ENCODE measurements at regions not wholly inside any gene's neighbourhood (a gene's known extent, or its start where the extent isn't known, plus 50 kb on each side); places are given as distances from the start of the nearest gene placed in this dataset.

DNA sequence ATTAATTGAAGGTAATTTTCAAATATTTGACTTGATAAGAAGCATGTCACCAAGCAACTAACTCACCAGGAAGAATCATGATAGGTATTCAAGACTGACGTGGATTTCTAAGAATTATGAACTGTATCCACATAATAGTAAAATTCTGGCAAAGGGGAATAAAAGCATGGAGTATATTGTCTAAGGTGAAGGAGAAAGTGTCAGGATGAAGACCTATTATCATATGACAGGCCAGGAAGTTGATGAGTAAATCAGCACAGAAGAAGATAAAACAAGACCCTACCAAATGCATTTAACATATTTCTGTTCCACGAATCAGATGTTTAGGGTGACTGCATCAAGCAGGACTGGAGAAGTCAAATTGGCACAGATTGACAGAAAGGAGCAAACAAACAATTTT, 362.7 kb upstream of the MMS22L start:
- Mint-ChIP-seq H3K4me1 (no peaks in the 10 kb centered on the region), H3K4me3 (no peak overlapping the region), H3K36me3 (no peaks in the 10 kb centered on the region), H3K27ac (no peak overlapping the region), H3K9me3 (peaks cover 0 to 14% (median 1%) of the 10 kb centered on the region in 11 donors), H3K27me3 (no peaks in the 10 kb centered on the region)
- DNase-seq = no peak
- Histone ChIP-seq H3K27me3 (ENCODE audit: control insufficient read depth in 2 of 2, insufficient read depth in 2 of 2, low read length in 2 of 2) (no peaks in the 10 kb centered on the region), H3K9me3 (ENCODE audit: control insufficient read depth in 2 of 3, low read length in 3 of 3) (no peaks in the 10 kb centered on the region), H3K27ac (ENCODE audit: low read depth, low read length) (no peak overlapping the region), H3K36me3 (ENCODE audit: control insufficient read depth in 2 of 3, insufficient read depth in 3 of 3, low read length in 3 of 3) (no peaks in the 10 kb centered on the region), H3K4me1 (ENCODE audit: control insufficient read depth in 2 of 2, insufficient read depth in 2 of 2, low read length in 2 of 2) (no peaks in the 10 kb centered on the region), H3K4me3 (ENCODE audit: low read length) (no peak overlapping the region)
- intact Hi-C loops (cut with micrococcal nuclease) = no loop called here
- ATAC-seq = no peak
- POLR2A ChIA-PET = no interaction called here
- CTCF ChIA-PET = no interaction called here

DNA sequence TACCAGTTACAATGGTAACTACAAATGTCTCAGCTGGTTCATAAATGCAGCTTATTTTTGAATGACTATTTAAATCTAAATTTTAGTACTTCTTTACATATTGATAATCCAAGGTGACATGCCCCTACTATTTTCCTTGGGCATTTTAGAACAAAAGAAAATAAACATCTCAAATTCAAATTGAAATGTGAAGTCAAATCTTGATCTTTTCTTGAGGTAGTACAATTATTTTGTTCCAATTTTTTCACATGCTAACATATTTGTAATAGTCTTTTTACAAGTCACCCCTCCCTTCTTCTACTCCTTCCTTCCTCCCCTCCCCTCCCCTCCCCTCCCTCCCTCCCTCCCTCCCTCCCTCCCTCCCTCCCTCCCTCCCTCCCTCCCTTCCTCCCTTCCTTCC, 370.1 kb upstream of the MMS22L start:
- Histone ChIP-seq H3K4me1 (ENCODE audit: control insufficient read depth in 2 of 2, insufficient read depth in 2 of 2, low read length in 2 of 2) (no peaks in the 10 kb centered on the region), H3K9me3 (ENCODE audit: control insufficient read depth in 2 of 3, low read length in 3 of 3) (no peaks in the 10 kb centered on the region), H3K36me3 (ENCODE audit: control insufficient read depth in 2 of 3, insufficient read depth in 3 of 3, low read length in 3 of 3) (no peaks in the 10 kb centered on the region), H3K27me3 (ENCODE audit: control insufficient read depth in 2 of 2, insufficient read depth in 2 of 2, low read length in 2 of 2) (no peaks in the 10 kb centered on the region), H3K27ac (ENCODE audit: low read depth, low read length) (no peak overlapping the region), H3K4me3 (ENCODE audit: low read length) (no peak overlapping the region)
- CTCF ChIA-PET = no interaction called here
- POLR2A ChIA-PET = no interaction called here
- H3K27me3 Mint-ChIP-seq = no peaks in the 10 kb centered on the region
- no peak overlapping the region for H3K27ac Mint-ChIP-seq
- H3K4me1 Mint-ChIP-seq = no peaks in the 10 kb centered on the region
- peaks cover 0 to 10% (median 1%) of the 10 kb centered on the region in 11 donors for H3K9me3 Mint-ChIP-seq
- ATAC-seq (no peak), DNase-seq (no peak)
- no peak overlapping the region for H3K4me3 Mint-ChIP-seq
- intact Hi-C loops (cut with micrococcal nuclease) = no loop called here
- H3K36me3 Mint-ChIP-seq = no peaks in the 10 kb centered on the region

DNA sequence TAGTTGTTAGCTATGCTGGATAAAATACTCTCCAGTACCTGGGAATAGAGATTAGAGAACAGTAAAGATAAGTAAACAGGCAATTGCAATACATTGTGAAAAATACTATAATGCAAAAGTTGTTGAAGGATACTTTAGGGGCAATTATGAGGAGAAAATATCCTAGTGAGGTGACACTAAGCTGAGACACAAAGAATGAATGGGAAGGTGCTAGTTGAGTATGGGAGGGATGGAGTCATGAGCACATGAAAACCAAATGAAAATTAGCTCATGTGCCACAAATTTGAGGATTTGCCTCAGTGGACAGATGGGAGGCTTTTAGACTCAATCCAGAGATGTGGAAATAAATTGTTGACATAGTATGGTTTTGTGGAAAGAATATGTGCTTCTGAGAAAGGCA, 370.5 kb upstream of the MMS22L start:
- ATAC-seq = no peak

DNA sequence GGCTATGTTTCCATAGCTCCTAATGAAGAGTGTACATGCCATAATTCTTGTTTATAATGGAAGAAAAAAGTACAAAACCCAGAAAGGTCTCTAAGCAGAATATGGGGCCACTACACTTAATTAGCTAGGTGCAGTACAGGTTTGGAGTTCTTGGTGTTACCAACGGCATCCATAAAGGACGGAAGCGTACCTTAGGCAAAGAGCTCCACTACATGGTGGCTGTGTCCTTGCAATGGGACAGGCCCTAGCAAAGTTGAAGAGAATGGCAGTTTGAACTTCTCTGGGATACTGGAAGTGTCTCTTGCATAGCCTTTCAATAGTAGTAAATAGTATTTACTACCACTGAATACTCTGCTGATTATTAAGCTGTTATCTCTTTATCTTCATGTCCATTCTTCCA, 371.7 kb upstream of the MMS22L start:
- no peaks in the 10 kb centered on the region for H3K27me3 ChIP-seq (ENCODE audit: control insufficient read depth in 2 of 2, insufficient read depth in 2 of 2, low read length in 2 of 2)
- intact Hi-C loops (cut with micrococcal nuclease) = no loop called here
- H3K4me1 Mint-ChIP-seq = no peaks in the 10 kb centered on the region
- no peak for ATAC-seq
- H3K4me3 Mint-ChIP-seq = no peak overlapping the region
- H3K36me3 Mint-ChIP-seq = no peaks in the 10 kb centered on the region
- H3K36me3 ChIP-seq (ENCODE audit: control insufficient read depth in 2 of 3, insufficient read depth in 3 of 3, low read length in 3 of 3) = no peaks in the 10 kb centered on the region
- no peaks in the 10 kb centered on the region for H3K27me3 Mint-ChIP-seq
- POLR2A ChIA-PET = no interaction called here
- H3K27ac Mint-ChIP-seq = no peak overlapping the region
- H3K4me3 ChIP-seq (ENCODE audit: low read length) = no peak overlapping the region
- H3K27ac ChIP-seq (ENCODE audit: low read depth, low read length) = no peak overlapping the region
- CTCF ChIA-PET = no interaction called here
- peaks cover 0 to 10% (median 1%) of the 10 kb centered on the region in 11 donors for H3K9me3 Mint-ChIP-seq
- no peaks in the 10 kb centered on the region for H3K9me3 ChIP-seq (ENCODE audit: control insufficient read depth in 2 of 3, low read length in 3 of 3)
- DNase-seq = no peak
- H3K4me1 ChIP-seq (ENCODE audit: control insufficient read depth in 2 of 2, insufficient read depth in 2 of 2, low read length in 2 of 2) = no peaks in the 10 kb centered on the region

More for the DNA sequence above, 370.5 kb upstream of the MMS22L start:
- H3K36me3 ChIP-seq (ENCODE audit: control insufficient read depth in 2 of 3, insufficient read depth in 3 of 3, low read length in 3 of 3) = no peaks in the 10 kb centered on the region
- Mint-ChIP-seq H3K9me3 (peaks cover 0 to 10% (median 1%) of the 10 kb centered on the region in 11 donors), H3K27ac (no peak overlapping the region), H3K4me3 (no peak overlapping the region), H3K4me1 (no peaks in the 10 kb centered on the region), H3K27me3 (no peaks in the 10 kb centered on the region), H3K36me3 (no peaks in the 10 kb centered on the region)
- no peak overlapping the region for H3K4me3 ChIP-seq (ENCODE audit: low read length)
- H3K4me1 ChIP-seq (ENCODE audit: control insufficient read depth in 2 of 2, insufficient read depth in 2 of 2, low read length in 2 of 2) = no peaks in the 10 kb centered on the region
- ChIA-PET CTCF (no interaction called here), POLR2A (no interaction called here)
- H3K9me3 ChIP-seq (ENCODE audit: control insufficient read depth in 2 of 3, low read length in 3 of 3) = no peaks in the 10 kb centered on the region
- intact Hi-C loops (cut with micrococcal nuclease) = no loop called here
- no peaks in the 10 kb centered on the region for H3K27me3 ChIP-seq (ENCODE audit: control insufficient read depth in 2 of 2, insufficient read depth in 2 of 2, low read length in 2 of 2)
- DNase-seq = no peak
- no peak overlapping the region for H3K27ac ChIP-seq (ENCODE audit: low read depth, low read length)

DNA sequence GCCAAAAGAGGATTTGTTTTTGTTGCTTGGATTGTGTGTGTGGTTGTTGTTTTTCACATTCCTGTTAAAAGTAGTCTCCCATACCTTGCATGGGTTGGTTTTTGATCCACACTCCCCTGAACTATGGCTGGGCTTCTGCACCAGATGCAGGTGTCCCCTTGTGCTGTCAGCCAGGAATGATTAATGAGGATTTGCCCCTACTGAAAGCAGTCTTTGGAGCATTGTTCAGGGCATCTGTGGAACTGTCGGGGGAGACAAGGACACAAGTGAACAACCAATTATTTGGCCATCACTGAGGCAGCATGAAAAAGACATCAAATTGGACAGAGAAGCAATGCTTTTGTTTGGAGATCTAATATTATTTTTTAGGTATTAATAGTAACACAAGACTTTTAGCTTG, 373.2 kb upstream of the MMS22L start:
- H3K4me1 ChIP-seq (ENCODE audit: control insufficient read depth in 2 of 2, insufficient read depth in 2 of 2, low read length in 2 of 2) = no peaks in the 10 kb centered on the region
- CTCF ChIA-PET = no interaction called here
- no peaks in the 10 kb centered on the region for H3K9me3 ChIP-seq (ENCODE audit: control insufficient read depth in 2 of 3, low read length in 3 of 3)
- Mint-ChIP-seq H3K27ac (no peak overlapping the region), H3K27me3 (peaks cover 0 to 3% (median 0%) of the 10 kb centered on the region in 5 donors), H3K4me3 (no peak overlapping the region), H3K9me3 (peaks cover 0 to 10% (median 1%) of the 10 kb centered on the region in 11 donors), H3K36me3 (no peaks in the 10 kb centered on the region), H3K4me1 (no peaks in the 10 kb centered on the region)
- no peak overlapping the region for H3K4me3 ChIP-seq (ENCODE audit: low read length)
- DNase-seq (no peak), ATAC-seq (no peak)
- POLR2A ChIA-PET = interaction anchor here (0.6 kb wide), 1 partner anchor 42 kb away, joined by 3 read pairs; no protein-coding TSS in a partner anchor
- H3K27ac ChIP-seq (ENCODE audit: low read depth, low read length) = no peak overlapping the region
- intact Hi-C loops (cut with micrococcal nuclease) = no loop called here
- H3K27me3 ChIP-seq (ENCODE audit: control insufficient read depth in 2 of 2, insufficient read depth in 2 of 2, low read length in 2 of 2) = no peaks in the 10 kb centered on the region
- no peaks in the 10 kb centered on the region for H3K36me3 ChIP-seq (ENCODE audit: control insufficient read depth in 2 of 3, insufficient read depth in 3 of 3, low read length in 3 of 3)

DNA sequence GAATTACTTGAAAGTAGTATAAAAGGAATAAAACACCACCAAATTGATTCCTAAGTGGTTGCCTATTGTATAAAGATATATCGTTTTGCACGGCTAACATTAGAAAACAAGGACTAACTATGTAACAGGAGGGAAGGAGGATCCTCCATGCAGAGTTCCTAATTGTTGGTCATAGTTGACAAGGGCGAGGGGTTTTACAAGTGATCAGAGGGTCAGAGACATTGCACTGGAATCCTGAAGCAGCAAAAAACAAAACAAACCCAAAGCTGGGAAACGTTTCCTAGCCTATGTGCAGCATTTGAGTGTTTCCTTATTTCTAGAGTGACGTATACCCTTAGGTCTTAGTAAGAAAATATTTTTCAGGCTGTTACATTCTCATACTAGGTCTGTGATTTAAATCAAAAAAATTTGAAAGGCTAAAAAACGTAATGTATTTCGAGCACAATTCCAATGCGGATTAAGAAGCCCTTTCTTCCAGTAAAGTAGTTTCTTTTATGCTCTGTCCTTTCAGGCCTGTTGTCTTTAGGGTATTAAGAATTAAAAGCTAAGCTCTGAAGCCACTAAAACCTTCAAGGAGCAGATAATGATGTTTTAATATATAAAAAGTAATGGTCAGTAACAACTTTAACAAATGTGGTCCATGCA, 373.8 kb upstream of the MMS22L start:
- Histone ChIP-seq H3K27me3 (ENCODE audit: control insufficient read depth in 2 of 2, insufficient read depth in 2 of 2, low read length in 2 of 2) (no peaks in the 10 kb centered on the region), H3K4me3 (ENCODE audit: low read length) (no peak overlapping the region), H3K4me1 (ENCODE audit: control insufficient read depth in 2 of 2, insufficient read depth in 2 of 2, low read length in 2 of 2) (no peaks in the 10 kb centered on the region), H3K9me3 (ENCODE audit: control insufficient read depth in 2 of 3, low read length in 3 of 3) (no peaks in the 10 kb centered on the region), H3K27ac (ENCODE audit: low read depth, low read length) (no peak overlapping the region), H3K36me3 (ENCODE audit: control insufficient read depth in 2 of 3, insufficient read depth in 3 of 3, low read length in 3 of 3) (no peaks in the 10 kb centered on the region)
- POLR2A ChIA-PET = no interaction called here
- no peak overlapping the region for H3K4me3 Mint-ChIP-seq
- DNase-seq (no peak), ATAC-seq (no peak)
- peaks cover 0 to 3% (median 0%) of the 10 kb centered on the region in 5 donors for H3K27me3 Mint-ChIP-seq
- no peak overlapping the region for H3K27ac Mint-ChIP-seq
- no peaks in the 10 kb centered on the region for H3K4me1 Mint-ChIP-seq
- intact Hi-C loops (cut with micrococcal nuclease) = no loop called here
- no peaks in the 10 kb centered on the region for H3K36me3 Mint-ChIP-seq
- peaks cover 0 to 14% (median 2%) of the 10 kb centered on the region in 11 donors for H3K9me3 Mint-ChIP-seq
- CTCF ChIA-PET = no interaction called here

DNA sequence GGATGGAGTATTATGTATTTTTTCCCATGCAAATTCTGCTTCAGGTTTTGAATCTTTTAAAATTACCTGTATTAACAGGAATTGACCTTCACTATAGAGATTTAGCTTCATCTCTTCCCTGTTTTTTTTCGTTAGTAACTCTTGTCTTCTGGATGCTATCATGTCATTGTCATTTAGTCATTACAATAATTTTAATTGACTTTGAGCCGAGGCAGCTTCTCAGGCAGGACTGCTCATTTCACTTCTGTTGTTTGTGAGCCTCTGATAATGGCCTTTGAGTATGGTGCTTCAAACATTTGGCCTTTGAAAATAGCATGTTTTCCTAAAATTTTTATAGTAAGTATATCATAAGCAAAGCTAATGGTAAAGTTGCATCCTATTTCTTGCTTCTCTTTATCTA, 375.1 kb upstream of the MMS22L start:
- peaks cover 0 to 3% (median 0%) of the 10 kb centered on the region in 5 donors for H3K27me3 Mint-ChIP-seq
- Histone ChIP-seq H3K9me3 (ENCODE audit: control insufficient read depth in 2 of 3, low read length in 3 of 3) (no peaks in the 10 kb centered on the region), H3K4me3 (ENCODE audit: low read length) (no peak overlapping the region), H3K27me3 (ENCODE audit: control insufficient read depth in 2 of 2, insufficient read depth in 2 of 2, low read length in 2 of 2) (no peaks in the 10 kb centered on the region), H3K4me1 (ENCODE audit: control insufficient read depth in 2 of 2, insufficient read depth in 2 of 2, low read length in 2 of 2) (no peaks in the 10 kb centered on the region), H3K36me3 (ENCODE audit: control insufficient read depth in 2 of 3, insufficient read depth in 3 of 3, low read length in 3 of 3) (no peaks in the 10 kb centered on the region), H3K27ac (ENCODE audit: low read depth, low read length) (no peak overlapping the region)
- no peak for ATAC-seq
- H3K9me3 Mint-ChIP-seq = peaks cover 0 to 17% (median 2%) of the 10 kb centered on the region in 11 donors
- no peak overlapping the region for H3K4me3 Mint-ChIP-seq
- ChIA-PET POLR2A (no interaction called here), CTCF (no interaction called here)
- no peak for DNase-seq
- H3K36me3 Mint-ChIP-seq = no peaks in the 10 kb centered on the region
- no peaks in the 10 kb centered on the region for H3K4me1 Mint-ChIP-seq
- intact Hi-C loops (cut with micrococcal nuclease) = no loop called here
- H3K27ac Mint-ChIP-seq = no peak overlapping the region
